Activated CD4-positive, alpha-beta T cell treated with anti-CD3 and anti-CD28 coated beads, Interleukin-2, amount 50 U/mL, for 4 hours (primary cell): ENCODE measurements at regions not wholly inside any gene's neighbourhood (a gene's known extent, or its start where the extent isn't known, plus 50 kb on each side); places are given as distances from the start of the nearest gene placed in this dataset.
"Not testable (repeated sequence)": the region's sequence is repeated elsewhere in the genome, so short reads cannot be mapped to it uniquely, and the experiment has no call there.

Source experiments
- DNase-seq, 2 experiments: peaks; one replicate each; pipeline ENCODE4 v3.0.0-alpha.2; 2020

DNA sequence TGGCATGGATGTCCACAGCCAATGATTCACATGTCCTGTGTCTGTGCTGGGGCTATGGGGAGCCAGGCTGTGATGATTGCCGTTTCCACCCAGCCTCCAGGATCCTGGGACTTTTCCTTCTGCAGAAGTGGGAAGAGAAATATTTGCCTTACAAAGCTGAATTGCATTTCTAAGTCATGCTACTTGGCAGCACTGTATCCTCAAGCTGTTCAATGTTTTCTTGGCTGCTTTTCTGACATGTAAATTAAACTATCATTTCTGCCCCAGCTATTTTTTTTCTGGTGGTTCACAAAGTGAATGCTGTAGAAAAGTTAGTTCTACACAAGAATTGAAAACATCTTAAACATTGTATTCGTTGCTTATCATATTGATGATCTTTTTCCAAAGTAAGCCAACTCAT is 51.9 kb upstream of the TCERG1L start:
- no peak for DNase-seq

DNA sequence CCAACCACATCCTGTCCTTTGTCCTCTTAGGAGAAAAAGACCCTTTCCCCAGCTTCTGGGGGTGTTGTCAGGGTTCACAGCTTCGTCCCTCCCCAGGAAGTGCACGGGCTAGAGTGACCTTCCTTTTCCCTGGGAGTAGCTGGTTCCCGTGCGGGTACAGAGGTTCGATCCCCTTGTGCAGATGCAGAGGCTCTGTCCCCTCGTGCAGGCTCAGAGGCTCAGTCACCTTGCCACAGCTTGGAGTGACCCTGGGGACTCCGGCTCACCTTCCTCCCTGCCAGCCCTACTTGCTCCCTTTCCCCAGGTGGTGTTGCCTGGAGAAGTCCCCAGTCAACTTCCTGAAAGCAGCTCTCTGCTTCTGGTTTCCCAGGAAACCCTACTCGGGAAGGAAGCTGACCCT is 60.0 kb upstream of the TCERG1L start:
- DNase-seq = no peak

DNA sequence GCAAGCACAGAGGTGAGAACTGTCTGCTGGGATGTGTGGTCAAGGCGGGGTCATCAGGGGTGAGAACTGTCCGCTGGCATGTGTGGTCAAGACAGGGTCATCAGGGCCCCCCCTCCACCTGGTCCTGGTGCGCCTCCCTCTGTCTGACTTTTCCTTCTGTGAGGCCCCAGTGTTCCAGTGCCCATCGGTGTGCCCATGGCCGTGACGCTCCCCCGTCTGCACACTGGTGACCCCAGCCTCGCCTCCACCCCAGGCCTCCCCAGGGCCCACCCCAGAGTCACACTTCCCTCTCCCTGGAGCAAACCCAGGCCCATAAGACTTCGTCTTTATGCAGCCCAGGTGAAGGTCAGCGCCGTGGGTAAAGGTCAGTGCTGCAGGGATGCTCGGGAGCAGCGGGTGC is 70.1 kb upstream of the TCERG1L start:
- DNase-seq = no peak

DNA sequence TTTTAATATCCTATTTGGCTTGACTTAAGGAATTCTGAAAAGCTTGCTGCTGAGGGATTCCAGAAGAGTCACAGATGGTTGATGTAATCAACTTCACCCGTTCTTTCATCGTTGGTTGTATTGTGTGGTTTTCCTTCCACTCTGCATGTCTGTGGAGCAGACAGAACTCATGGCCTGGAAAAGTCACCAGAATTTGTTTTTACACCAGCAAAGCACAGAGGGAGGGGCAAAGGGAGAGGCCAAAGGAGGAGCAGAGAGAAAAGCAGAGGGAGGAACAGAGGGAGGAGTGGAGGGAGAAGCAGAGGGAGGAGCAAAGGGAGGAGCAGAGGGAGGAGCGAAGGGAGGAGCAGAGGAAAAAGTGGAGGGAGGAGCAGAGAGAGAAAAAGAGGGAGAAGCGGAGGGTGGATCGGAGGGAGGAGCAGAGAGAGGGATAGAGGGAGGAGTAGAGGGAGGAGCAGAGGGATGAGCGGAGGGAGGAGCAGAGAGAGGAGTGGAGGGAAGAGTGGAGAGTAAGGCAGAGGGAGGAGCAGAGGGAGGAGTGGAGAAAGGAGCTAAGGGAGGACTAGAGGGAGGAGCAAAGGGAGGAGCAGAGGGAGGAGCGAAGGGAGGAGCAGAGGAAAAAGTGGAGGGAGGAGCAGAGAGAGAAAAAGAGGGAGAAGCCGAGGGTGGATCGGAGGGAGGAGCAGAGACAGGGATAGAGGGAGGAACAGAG is 73.8 kb upstream of the TCERG1L start:
- DNase-seq = not testable (repeated sequence)

DNA sequence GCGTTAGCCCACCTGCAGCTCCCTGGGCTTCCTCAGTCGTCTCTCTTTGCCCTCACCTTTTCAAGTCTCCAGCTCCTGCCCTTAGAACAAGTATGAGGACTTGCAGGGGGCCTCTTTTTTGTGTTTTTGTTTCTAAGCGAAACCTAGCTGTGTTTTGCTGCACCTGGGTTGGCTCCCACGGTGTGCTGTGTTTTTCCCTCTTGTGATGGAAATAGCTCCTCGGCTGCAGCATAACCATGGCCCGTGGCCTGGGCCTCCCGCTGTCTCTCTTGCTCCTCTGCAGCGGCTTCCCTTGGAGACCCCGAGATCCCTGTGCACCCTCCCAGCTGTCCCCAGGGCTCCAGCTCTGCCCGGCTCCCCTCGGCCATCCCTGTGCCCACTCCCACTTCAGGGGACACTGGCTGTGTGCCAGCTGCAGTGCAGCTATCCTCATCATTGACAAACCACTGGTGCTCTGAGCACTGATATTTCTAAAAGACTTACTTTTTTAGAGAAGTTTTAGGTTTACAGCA is 75.6 kb upstream of the TCERG1L start:
- no peak for DNase-seq

DNA sequence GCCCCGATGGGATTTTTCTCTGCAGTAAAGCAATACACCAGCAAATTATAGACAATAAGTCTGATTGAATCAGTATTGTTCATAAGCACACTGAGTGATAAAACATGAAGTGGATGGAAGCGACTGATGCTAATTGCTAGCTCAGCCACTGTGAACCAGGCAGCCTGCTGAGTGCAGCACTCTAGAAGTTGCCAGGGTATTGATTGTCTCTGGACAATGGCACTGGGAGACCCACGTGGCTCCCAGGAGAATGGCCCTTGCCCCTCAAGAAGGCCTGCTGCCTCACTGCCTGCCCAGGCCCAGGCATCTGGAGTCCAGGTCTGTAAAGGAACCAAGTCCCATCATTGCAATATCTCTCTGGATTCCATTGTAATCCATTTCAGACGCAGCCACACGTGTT is 80.4 kb upstream of the TCERG1L start:
- DNase-seq = no peak

DNA sequence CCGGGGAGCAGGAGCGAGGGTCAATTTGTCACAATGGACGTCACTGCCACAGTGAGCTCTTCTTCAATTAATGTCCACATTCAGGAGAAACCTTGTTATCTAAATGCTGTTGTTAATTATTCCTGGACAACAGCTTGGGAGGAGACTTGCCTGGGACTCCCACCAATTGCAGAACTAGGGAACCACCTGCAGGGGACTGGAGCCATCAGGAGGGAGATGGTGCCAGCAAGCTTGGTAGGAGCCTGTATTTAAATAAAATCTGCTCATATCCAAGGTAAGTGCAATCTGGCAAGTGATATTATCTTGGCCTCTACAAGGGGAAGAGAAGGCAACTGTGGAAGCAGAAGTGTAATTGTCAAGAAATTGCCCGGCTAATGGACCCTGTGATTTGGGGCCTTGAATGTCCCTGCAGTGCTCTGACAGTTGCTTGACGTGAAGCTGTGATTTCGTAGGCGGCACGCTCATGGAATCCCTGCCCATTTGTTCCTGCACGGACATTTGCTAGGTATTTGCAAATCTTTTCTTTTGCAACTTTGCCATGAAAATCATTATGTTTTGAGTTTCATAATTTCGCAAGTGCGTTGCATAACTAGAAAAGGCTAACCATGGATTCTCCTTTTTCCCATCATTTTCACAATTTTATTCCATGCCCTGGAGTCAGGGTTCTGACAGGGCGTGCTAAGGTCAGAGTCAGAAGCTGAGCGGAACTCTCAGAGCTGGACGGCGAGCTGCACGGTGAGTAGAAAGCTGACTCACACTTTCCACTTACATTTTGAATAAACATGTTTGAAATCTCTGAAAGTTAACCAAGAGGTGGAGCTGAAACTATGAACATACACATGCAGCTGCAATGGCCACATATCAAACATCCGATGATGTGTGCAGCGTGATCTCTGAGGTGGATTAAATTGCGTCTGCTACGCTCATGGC is 84.9 kb upstream of the TCERG1L start:
- DNase-seq = no peak

DNA sequence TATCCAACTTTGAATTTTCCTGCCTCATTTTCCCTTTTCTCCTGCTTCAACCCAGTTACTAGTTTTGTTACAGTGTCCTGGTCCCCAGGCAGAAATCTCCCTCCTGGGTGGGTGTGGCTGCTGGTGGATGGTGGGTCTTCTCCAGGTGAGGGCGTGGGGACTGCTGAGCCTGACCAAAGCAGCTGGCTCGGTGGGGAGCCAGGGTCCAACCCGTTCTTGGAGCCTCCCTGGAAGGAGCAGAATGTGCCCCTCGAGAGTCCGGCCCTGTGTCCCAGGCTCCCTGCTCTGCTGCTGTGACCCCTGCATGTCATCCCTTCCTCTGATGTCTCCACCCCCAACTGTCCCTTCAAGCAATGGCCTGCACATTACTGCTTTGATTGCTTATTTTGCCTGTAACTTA is 86.6 kb upstream of the TCERG1L start:
- no peak for DNase-seq

DNA sequence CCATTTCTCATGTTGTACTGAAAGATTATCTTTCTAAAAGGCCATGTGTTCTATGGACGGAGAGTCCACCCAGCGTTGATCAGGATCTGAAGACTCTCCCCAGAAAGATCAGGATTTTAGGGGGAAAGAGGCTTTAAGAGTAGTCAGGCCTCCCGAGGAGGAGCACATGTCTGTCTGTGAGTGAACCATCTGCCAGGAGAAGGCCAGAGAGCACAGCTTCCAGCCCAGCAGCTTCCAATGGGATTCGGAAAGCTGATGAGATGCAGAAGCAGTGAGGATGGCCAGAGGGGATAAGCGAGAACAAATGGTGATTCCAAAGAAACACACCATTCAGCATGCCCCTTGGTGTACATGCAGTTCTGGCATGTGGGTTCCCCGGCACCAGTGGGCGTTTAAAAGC is 88.5 kb upstream of the TCERG1L start:
- no peak for DNase-seq

DNA sequence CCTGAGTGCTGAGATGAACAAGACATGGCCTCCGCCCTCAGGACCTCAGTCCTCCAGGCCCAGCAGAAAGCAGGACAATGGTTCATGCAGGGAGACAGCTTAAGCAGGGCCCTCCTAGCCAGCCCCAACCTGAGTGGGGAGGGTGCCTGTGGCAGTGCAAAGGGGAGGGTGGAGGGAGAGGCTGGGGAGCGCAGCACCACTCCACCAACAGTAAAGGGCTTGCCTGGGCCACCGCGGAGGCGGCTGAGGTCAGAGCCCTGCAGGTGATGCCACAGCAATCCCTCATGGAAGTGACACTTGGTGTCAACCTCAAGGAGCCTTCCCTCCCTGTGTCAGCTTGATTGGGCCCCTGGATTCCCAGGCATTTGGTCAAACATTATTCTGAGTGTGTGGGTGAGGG is 89.0 kb upstream of the TCERG1L start:
- DNase-seq = no peak

DNA sequence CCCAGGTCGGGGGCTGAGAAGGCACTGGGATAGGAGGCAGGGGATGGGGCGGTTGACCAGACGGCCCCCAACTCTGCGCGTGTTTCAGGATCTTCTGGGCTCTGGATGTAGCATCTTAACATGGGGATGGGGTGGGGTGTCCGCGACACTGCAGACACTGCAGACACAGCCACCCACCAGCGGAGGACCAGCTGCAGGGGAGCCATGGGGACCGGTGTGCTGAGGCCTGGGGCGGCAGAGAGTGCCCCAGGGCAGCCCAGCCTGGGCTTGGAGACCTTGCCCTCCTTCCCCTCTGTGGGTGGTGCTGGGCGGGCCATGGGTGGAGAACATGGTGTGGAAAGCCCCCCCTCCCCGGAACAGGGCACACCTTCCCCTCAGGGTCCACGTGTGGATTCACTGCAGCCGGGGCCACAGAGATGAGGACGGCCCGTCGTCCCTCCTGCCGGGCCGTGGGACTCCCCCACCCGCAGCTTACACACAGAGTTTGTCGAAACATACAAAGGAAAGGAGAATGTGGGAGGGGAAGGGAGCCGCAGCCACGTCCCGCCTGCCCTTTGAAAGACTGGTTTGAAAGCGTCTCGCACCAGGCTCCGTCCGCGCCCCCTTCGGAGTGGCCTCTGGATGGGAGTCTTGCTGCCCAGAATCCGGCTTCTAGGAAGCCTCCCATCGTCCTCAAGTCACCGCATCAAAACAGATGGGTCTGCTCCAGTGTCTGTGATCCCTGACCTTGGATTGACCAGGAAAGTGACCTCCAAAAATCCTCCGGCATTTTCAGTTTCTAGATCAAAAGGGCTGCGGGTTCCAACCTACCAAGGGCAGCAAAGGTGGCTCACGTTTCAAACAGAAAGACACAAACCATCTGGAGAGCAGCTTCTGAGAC is 91.5 kb upstream of the TCERG1L start:
- no peak for DNase-seq

DNA sequence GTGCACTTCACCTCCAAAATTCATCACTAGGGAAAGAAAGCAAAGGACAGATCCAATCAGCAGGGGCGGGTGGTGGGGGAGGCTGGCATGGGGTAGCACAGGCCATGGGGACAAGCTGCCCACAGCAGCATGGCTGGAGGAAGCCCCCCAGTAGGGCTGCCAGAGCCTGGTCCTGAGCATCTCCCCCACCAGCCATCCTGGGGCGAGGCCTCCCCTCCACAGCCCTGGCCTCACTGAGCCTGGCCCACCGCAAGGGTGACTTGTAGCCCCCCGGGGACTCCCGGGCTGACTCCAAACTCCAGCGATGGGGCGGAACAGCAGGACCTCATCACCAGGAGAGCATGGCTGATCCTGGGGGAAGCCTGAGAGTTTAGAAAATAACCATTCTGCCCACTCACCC is 92.4 kb upstream of the TCERG1L start:
- DNase-seq = no peak

DNA sequence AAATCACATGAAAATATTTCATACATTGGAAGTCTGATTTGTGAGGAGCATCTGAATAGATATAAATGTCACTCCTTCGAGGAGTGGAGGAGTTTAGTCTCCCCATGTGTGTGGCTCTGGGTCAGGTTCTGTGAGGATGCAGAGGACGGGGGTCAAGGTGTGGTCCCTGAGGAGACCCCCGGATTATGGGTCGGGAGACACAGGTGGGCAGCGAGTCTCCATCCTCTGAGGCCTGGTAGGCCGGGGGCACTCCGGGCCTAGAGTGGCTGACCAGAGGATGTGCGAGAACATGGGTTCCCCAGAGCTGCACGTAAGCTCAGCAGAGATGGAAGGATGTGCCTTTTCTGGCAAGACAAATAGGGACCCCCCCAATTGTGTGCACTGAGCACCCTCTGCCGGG is 93.4 kb upstream of the TCERG1L start:
- DNase-seq = no peak

DNA sequence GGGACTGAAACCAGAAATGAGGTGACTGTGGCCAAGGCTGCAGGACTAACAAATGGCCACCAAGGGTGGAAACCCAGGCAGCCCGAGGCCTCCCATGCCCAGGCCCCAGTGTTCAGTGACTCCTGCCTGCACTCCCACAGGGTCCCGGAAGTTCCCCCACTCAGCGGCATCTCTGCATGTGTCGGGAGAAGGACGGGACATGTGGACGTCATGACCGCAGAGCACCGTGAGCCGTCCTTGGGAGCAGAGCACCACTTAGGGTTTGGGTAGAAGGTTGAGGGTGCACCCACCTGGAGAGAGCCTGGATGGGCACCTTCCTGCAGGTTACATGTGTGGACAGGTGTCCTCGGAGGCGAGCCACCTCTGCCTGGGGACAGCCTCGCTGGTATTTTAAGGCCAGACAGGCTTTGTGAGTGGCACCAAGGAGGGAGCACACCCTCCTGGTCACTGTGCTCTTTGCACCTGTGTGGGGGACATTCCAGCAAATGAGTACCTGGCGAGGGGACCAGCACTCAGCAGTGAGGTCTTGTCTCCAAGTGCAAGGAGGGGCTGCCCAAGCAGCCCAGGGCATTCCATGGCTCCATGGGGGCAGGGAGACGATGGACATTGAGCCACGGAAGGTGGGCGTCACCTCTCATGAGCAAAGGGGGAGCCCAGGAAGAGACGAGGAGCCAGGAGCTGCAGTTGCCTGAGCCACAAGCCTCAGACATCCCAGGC is 95.3 kb upstream of the TCERG1L start:
- no peak for DNase-seq

DNA sequence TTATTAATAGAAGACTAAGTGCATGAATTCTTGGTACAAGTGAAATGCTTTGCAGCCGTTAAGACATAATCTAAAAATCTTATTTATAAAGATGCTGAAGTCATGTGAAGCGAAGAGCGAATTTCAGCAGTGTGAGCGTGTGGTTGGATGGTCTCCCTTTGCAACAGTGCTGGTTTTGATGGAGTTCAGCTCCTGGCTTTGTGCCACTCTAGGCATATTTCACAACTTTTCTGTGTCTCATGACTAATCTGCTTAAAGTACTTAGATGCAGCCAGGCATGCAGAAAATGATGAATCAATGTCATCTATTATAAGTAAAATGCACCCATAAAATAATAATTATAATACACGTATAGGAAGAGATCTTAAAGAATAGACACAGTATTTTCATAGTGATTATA is 107.2 kb upstream of the TCERG1L start:
- DNase-seq = no peak

DNA sequence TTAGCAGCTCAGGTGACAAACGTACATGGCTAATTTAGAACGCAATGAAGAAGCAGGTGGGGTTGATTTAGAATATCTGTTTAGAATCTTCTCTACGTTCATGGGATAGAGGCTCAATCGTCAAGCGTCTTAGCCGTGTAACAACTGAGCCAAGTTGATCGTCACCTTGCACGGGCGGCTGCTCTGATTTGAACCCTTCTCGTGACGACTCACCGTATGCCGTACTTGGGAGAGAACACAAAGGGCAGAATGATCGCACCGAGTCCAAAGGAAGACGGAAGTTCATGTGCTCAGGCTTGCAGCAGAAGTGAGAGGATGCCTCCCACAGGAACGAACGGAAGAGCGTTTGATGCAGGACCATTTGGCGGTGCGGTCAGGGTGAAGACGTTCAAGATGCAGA is 108.3 kb upstream of the TCERG1L start:
- DNase-seq = no peak

DNA sequence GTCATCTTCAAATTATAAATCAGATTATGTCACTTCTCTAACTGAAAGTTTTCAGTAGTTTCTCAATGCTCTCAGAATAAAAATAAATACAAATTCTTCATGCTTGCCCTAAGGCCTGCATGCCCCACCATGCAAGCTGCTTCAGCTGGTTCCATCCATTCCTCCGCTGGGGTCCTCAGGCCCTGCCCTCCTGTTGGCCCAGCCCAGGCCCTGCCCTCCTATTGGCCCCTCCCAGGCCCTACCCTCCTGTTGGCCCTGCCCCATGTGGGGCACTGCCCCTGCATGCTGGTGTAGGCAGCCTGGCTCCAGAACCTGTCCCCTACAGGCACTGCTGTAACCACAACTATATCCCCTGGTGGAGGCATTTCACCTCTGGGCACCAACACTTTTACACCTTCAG is 109.3 kb upstream of the TCERG1L start:
- DNase-seq = no peak

DNA sequence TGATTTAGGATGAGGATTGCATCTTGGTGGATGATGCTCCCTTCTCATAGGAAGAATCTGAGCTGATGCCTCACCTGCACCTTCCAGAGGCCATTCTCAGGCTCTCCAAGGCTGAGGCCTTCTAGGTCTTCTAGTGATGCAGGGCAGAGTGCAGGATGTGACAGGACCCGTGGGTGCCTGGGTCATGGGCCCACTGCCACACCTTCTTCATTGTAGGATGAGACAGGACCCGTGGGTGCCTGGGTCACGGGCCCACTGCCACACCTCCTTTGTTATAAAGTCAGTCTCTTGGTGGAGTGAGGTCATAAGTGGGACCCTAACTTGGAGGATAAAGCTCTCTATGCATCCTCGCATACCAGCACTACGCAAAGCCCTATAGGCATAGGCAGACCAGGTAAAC is 109.9 kb upstream of the TCERG1L start:
- DNase-seq = no peak

DNA sequence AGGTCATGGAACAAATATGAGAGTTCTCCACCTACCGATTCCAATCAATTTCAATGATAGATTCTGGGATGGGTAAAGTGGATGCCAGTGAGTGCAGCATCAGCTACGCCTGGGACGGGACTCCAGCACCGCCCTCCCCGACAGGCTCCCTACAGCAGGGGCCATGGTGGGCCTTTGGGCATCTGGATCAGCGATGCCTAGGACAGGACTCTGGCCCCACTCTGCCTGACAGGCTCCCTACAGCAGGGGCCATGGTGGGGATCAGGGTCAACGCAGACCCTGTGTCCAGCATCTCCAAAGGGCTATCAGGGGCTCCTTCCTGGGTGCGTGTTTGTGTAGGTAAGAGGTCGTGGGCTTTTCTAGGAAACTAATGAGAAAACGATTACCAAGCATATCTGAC is 111.2 kb upstream of the TCERG1L start:
- DNase-seq = no peak

DNA sequence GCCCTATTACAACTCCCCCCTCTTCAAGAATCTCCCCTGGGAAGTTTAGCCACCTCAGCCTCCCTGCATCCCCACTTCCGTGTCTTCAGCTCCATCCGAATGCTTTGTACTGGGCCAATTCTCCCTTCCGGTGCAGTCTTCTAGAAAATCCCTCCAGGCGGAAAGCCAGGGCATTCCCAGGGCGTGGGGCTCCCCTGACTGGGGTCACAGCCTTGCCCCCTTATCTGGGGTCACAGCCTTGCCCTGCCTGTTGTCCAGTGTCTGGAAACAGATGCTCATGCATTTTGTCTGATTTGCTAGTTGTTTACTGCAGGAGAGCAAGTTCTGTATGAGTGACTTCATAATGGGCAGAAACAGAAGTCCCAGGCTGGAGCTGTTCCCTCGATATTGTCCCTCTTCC is 112.5 kb upstream of the TCERG1L start:
- no peak for DNase-seq

DNA sequence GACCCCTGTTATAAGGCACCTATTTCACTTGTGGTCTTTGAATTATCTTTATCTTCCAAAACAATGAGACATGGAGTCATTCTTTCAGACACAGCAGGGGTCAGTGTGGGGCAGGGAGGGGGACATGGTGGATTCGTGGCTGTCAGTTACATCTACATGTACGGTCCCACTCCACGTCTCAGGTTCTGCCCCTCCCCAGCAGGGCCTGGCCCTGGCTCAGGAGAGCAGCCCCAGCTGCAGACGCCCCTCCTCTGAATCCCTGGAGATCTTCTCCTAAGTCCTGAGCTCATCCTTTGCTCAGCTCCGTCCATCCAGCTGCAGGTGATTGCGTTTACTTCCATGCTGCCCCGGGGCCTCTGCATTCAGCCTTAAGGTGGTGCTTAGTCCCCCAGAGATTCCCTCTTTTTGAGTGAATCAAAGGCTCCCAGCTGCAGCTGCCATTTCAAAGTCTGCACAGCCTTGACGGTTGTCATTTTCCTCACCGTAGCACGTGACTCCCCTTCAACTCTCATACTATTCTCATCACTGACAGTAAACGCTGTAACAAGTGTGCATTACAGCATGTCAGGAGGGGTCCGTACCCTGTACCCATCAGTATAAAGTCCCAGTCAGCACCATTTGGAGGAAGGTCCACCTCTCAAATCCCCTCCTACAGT is 113.4 kb upstream of the TCERG1L start:
- no peak for DNase-seq
